GM18951 (cell line): ENCODE measurements at regions not wholly inside any gene's neighbourhood (a gene's known extent, or its start where the extent isn't known, plus 50 kb on each side); places are given as distances from the start of the nearest gene placed in this dataset.

Experiments
- POLR2A ChIP-seq: IDR thresholded peaks from 4 replicates; pipeline ENCODE4 v1.6.1; 2011; ENCODE audit warnings: mild to moderate bottlenecking; ENCODE audit not compliant: insufficient read length, insufficient read depth; ENCODE audit errors: extremely low read depth
- in situ Hi-C: fragments of 300-500 bp; cut with MboI; formaldehyde crosslinking; loops from one replicate; pipeline ENCODE4 v1.12.0; 2022; ENCODE audit warnings: low sequenced_read_pairs, mixed read lengths, inconsistent platforms; ENCODE audit not compliant: unreplicated experiment

GRCh38 chr9:110142253-110142652, 65.7 kb downstream of the C9orf152 start:
- in situ Hi-C loops: no loop called here
- no peak for TF ChIP-seq POLR2A

- in situ Hi-C loops: no loop called here
- TF ChIP-seq POLR2A: no peak
Measured at GRCh38 chr9:110142868-110143481, 65.0 kb downstream of the C9orf152 start.

- in situ Hi-C loops: no loop called here
- no peak for TF ChIP-seq POLR2A
Measured at GRCh38 chr9:110143485-110143884, 64.5 kb downstream of the C9orf152 start.

GRCh38 chr9:110143950-110144545, 63.9 kb downstream of the C9orf152 start:
- TF ChIP-seq POLR2A: no peak
- in situ Hi-C loops: no loop called here

GRCh38 chr9:110146373-110146772, 61.6 kb downstream of the C9orf152 start:
- in situ Hi-C loops: no loop called here
- no peak for TF ChIP-seq POLR2A

GRCh38 chr9:110148384-110148783, 59.6 kb downstream of the C9orf152 start:
- in situ Hi-C loops: no loop called here
- peak; percentile 32 for TF ChIP-seq POLR2A

- in situ Hi-C loops: no loop called here
- no peak for TF ChIP-seq POLR2A
Measured at GRCh38 chr9:110148891-110149290, 59.1 kb downstream of the C9orf152 start.
